Testis (tissue), 2 donors: ENCODE measurements at regions not wholly inside any gene's neighbourhood (a gene's known extent, or its start where the extent isn't known, plus 50 kb on each side); places are given as distances from the start of the nearest gene placed in this dataset.

Experiments used
- DNase-seq: peaks from one replicate; pipeline ENCODE4 v3.0.0-alpha.2; 2019
- H3K27ac ChIP-seq, 2 donors: fragments of 200-600 bp; sonication (generic); one replicate each; pipeline ENCODE4 v1.5.1; 2019
- H3K27me3 ChIP-seq: fragments of 200-600 bp; sonication (generic); one replicate; pipeline ENCODE4 v1.5.1; 2019
- H3K36me3 ChIP-seq: fragments of 200-600 bp; sonication (generic); one replicate; pipeline ENCODE4 v1.5.1; 2017; ENCODE audit warnings: low read depth; ENCODE audit errors: missing control alignments
- H3K4me1 ChIP-seq: fragments of 200-600 bp; sonication (generic); one replicate; pipeline ENCODE4 v1.5.1; 2019
- H3K4me3 ChIP-seq, 2 donors: fragments of 200-600 bp; sonication (generic); one replicate each; pipeline ENCODE4 v1.5.1; 2017 to 2019
- H3K9me3 ChIP-seq: fragments of 200-600 bp; sonication (generic); one replicate; pipeline ENCODE4 v1.5.1; 2017
- POLR2A ChIP-seq: fragments of 450-650 bp; IDR thresholded peaks from one replicate; pipeline ENCODE4 v1.6.1; 2017; ENCODE audit warnings: antibody characterized with exemption, mild to moderate bottlenecking, moderate library complexity
- WGBS, 2 donors: methylation state at CpG; one replicate each; pipeline ENCODE4 v1.1.5; 2018; 5-methylcytosine and 5-hydroxymethylcytosine counted together
- intact Hi-C: fragments of 100-400 bp; cut with DNase I; formaldehyde crosslinking; loops from one replicate; pipeline ENCODE4 v1.15.1; 2023; ENCODE audit warnings: low total_unique reads
- TF ChIP-seq, protein P1 (sequence below), 3 experiments: fragments of 450-650 bp in 2 of 3; fragments of 200-600 bp in 1 of 3; sonication (generic) in 1 of 3; IDR thresholded peaks; one replicate each; pipeline ENCODE4 v1.5.1; 2016 to 2019; ENCODE audit warnings: antibody characterized with exemption in 3 of 3, mild to moderate bottlenecking in 2 of 3, moderate library complexity in 1 of 3

- intact Hi-C loops: no loop called here
- TF ChIP-seq, protein P1, sequence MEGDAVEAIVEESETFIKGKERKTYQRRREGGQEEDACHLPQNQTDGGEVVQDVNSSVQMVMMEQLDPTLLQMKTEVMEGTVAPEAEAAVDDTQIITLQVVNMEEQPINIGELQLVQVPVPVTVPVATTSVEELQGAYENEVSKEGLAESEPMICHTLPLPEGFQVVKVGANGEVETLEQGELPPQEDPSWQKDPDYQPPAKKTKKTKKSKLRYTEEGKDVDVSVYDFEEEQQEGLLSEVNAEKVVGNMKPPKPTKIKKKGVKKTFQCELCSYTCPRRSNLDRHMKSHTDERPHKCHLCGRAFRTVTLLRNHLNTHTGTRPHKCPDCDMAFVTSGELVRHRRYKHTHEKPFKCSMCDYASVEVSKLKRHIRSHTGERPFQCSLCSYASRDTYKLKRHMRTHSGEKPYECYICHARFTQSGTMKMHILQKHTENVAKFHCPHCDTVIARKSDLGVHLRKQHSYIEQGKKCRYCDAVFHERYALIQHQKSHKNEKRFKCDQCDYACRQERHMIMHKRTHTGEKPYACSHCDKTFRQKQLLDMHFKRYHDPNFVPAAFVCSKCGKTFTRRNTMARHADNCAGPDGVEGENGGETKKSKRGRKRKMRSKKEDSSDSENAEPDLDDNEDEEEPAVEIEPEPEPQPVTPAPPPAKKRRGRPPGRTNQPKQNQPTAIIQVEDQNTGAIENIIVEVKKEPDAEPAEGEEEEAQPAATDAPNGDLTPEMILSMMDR (IDR thresholded peaks at IDR 0.05): no peak
- no peak for TF ChIP-seq POLR2A
- H3K4me1 ChIP-seq: peaks cover 5% of the 10 kb centered on the region
- no peak for DNase-seq
- no peaks in the 10 kb centered on the region for H3K36me3 ChIP-seq
- H3K27me3 ChIP-seq: no peaks in the 10 kb centered on the region
- H3K27ac ChIP-seq: no peak overlapping the region
- H3K4me3 ChIP-seq: no peak overlapping the region
- WGBS, 2 donors: 70 to 81% methylated on average over 5 to 6 of the region's 6 CpGs
- no peaks in the 10 kb centered on the region for H3K9me3 ChIP-seq
Observed at GRCh38 chr16:48105976-48106375, 49.8 kb downstream of the ABCC12 start.

GRCh38 chr16:48105456-48105855 lies 50.3 kb downstream of the ABCC12 start:
- no peaks in the 10 kb centered on the region for H3K9me3 ChIP-seq
- H3K4me1 ChIP-seq: peaks cover 5% of the 10 kb centered on the region
- 77 to 80% methylated on average over 4 of the region's 4 CpGs for WGBS, 2 donors
- H3K4me3 ChIP-seq: no peak overlapping the region
- TF ChIP-seq, protein P1 (IDR thresholded peaks at IDR 0.05): no peak
- TF ChIP-seq POLR2A: no peak
- no peak for DNase-seq
- no peak overlapping the region for H3K27ac ChIP-seq
- H3K27me3 ChIP-seq: no peaks in the 10 kb centered on the region
- intact Hi-C loops: no loop called here
- H3K36me3 ChIP-seq: no peaks in the 10 kb centered on the region

DNA sequence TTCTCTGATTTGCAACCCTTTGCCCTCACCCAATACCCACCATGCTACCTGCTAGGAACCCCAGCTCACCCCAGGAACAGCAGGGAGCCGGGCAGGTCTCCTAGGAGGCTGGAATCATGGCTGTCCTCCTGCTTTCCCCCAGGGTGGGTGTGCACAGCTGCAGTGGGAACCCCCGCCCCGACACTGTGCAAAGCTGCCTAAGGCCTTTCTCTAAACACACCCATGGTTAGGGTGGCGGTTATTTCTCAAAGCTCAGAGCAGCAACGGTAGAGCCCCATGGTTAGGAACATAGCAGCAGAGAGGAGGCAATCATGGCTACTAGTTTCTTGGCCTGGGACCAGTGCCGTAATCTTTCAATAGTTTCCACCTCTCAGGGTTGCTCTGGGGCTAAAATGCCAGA lies 52.2 kb downstream of the ABCC12 start:
- intact Hi-C loops: no loop called here
- H3K4me1 ChIP-seq: peaks cover 5% of the 10 kb centered on the region
- TF ChIP-seq POLR2A: no peak
- TF ChIP-seq, protein P1 (IDR thresholded peaks at IDR 0.05): no peak
- DNase-seq: no peak
- no peak overlapping the region for H3K27ac ChIP-seq
- no peaks in the 10 kb centered on the region for H3K9me3 ChIP-seq
- no peak overlapping the region for H3K4me3 ChIP-seq
- H3K27me3 ChIP-seq: no peaks in the 10 kb centered on the region
- WGBS, 2 donors: 91 to 93% methylated on average over 5 to 6 of the region's 6 CpGs
- H3K36me3 ChIP-seq: no peaks in the 10 kb centered on the region

GRCh38 chr16:48102083-48103008 lies 53.4 kb downstream of the ABCC12 start:
- no peaks in the 10 kb centered on the region for H3K27me3 ChIP-seq
- no peak overlapping the region for H3K4me3 ChIP-seq
- 61 to 66% methylated on average over 15 of the region's 15 CpGs for WGBS, 2 donors
- H3K9me3 ChIP-seq: no peaks in the 10 kb centered on the region
- no peak for TF ChIP-seq POLR2A
- TF ChIP-seq, protein P1 (IDR thresholded peaks at IDR 0.05): no peak
- no peaks in the 10 kb centered on the region for H3K36me3 ChIP-seq
- H3K27ac ChIP-seq: no peak overlapping the region
- H3K4me1 ChIP-seq: peaks cover 5% of the 10 kb centered on the region
- intact Hi-C loops: no loop called here
- no peak for DNase-seq
